NT2/D1 (cell line): ENCODE measurements at regions not wholly inside any gene's neighbourhood (a gene's known extent, or its start where the extent isn't known, plus 50 kb on each side); places are given as distances from the start of the nearest gene placed in this dataset.

Experiments used
- SUZ12 ChIP-seq: IDR thresholded peaks from 2 replicates; pipeline ENCODE4 v1.6.1; 2011; ENCODE audit not compliant: insufficient read length, insufficient read depth; ENCODE audit errors: extremely low read depth
- YY1 ChIP-seq: IDR thresholded peaks from 2 replicates; pipeline ENCODE4 v1.6.1; 2011; ENCODE audit not compliant: insufficient read length, insufficient read depth

GRCh38 chr5:98258939-98259338 is 514.5 kb upstream of the RGMB start:
- TF ChIP-seq SUZ12 (no peak), YY1 (no peak)
